H9 (cell line): ENCODE measurements at regions not wholly inside any gene's neighbourhood (a gene's known extent, or its start where the extent isn't known, plus 50 kb on each side); places are given as distances from the start of the nearest gene placed in this dataset.

Experiments used
- DNase-seq: peaks from one replicate; pipeline ENCODE4 v3.0.0-alpha.2; 2017
- H2AFZ ChIP-seq: one replicate; pipeline ENCODE4 v1.6.1; 2013; ENCODE audit warnings: mild to moderate bottlenecking, low read length, control low read depth, moderate library complexity
- H2AK5ac ChIP-seq: 2 replicates; pipeline ENCODE4 v1.6.1; 2013; ENCODE audit warnings: low read length, control low read depth, mixed read lengths; ENCODE audit not compliant: insufficient read length
- H2BK120ac ChIP-seq: one replicate; pipeline ENCODE4 v1.6.1; 2013; ENCODE audit warnings: low read depth, mild to moderate bottlenecking, low read length, control low read depth, inconsistent platforms; ENCODE audit not compliant: poor library complexity, severe bottlenecking
- H2BK12ac ChIP-seq: 2 replicates; pipeline ENCODE4 v1.6.1; 2013; ENCODE audit warnings: low read length, control low read depth, mixed read lengths, low read depth; ENCODE audit not compliant: insufficient read length
- H2BK15ac ChIP-seq: 2 replicates; pipeline ENCODE4 v1.6.1; 2013; ENCODE audit warnings: low read depth, low read length, control low read depth
- H2BK20ac ChIP-seq: one replicate; pipeline ENCODE4 v1.6.1; 2013; ENCODE audit warnings: low read depth, mild to moderate bottlenecking, low read length, control low read depth, inconsistent platforms; ENCODE audit not compliant: poor library complexity, severe bottlenecking
- H2BK5ac ChIP-seq: 2 replicates; pipeline ENCODE4 v1.6.1; 2013; ENCODE audit warnings: low read length, control low read depth, mixed read lengths; ENCODE audit not compliant: insufficient read length
- H3K14ac ChIP-seq: 2 replicates; pipeline ENCODE4 v1.6.1; 2013; ENCODE audit warnings: low read length, control low read depth; ENCODE audit not compliant: insufficient read depth
- H3K18ac ChIP-seq: 2 replicates; pipeline ENCODE4 v1.6.1; 2013; ENCODE audit warnings: low read depth, mild to moderate bottlenecking, mixed read lengths, low read length, control low read depth; ENCODE audit not compliant: insufficient read length
- H3K23ac ChIP-seq: 2 replicates; pipeline ENCODE4 v1.6.1; 2013; ENCODE audit warnings: low read length, control low read depth, mixed read lengths, low read depth; ENCODE audit not compliant: insufficient read length
- H3K23me2 ChIP-seq: 2 replicates; pipeline ENCODE4 v1.6.1; 2013; ENCODE audit warnings: low read depth, mild to moderate bottlenecking, mixed read lengths, low read length, control low read depth; ENCODE audit not compliant: insufficient read length, poor library complexity, severe bottlenecking
- H3K27ac ChIP-seq: 2 replicates; pipeline ENCODE4 v1.5.1; 2013; ENCODE audit warnings: low read length, control low read depth, mixed read lengths, low read depth; ENCODE audit not compliant: insufficient read length
- H3K27me3 ChIP-seq: 2 replicates; pipeline ENCODE4 v1.6.1; 2013; ENCODE audit warnings: low read length, control low read depth, inconsistent platforms; ENCODE audit not compliant: insufficient read depth
- H3K4ac ChIP-seq: 2 replicates; pipeline ENCODE4 v1.6.1; 2013; ENCODE audit warnings: low read depth, mild to moderate bottlenecking, control low read depth, inconsistent platforms, low read length, moderate library complexity
- H3K4me1 ChIP-seq: 2 replicates; pipeline ENCODE4 v1.6.1; 2013; ENCODE audit warnings: low read length, control low read depth, inconsistent platforms; ENCODE audit not compliant: insufficient read depth
- H3K4me2 ChIP-seq: 2 replicates; pipeline ENCODE4 v1.6.1; 2013; ENCODE audit warnings: low read length, control low read depth, mixed read lengths; ENCODE audit not compliant: insufficient read length, insufficient read depth
- H3K56ac ChIP-seq: 2 replicates; pipeline ENCODE4 v1.6.1; 2013; ENCODE audit warnings: low read depth, mild to moderate bottlenecking, mixed read lengths, low read length, control low read depth; ENCODE audit not compliant: insufficient read length
- H3K79me1 ChIP-seq: 2 replicates; pipeline ENCODE4 v1.6.1; 2013; ENCODE audit warnings: low read depth, mild to moderate bottlenecking, moderate library complexity, low read length, control low read depth, inconsistent platforms; ENCODE audit not compliant: insufficient read depth, poor library complexity, severe bottlenecking
- H3K79me2 ChIP-seq: 2 replicates; pipeline ENCODE4 v1.6.1; 2013; ENCODE audit warnings: low read length, control low read depth, inconsistent platforms; ENCODE audit not compliant: insufficient read depth
- H3K9ac ChIP-seq: 2 replicates; pipeline ENCODE4 v1.6.1; 2013; ENCODE audit warnings: low read length, control low read depth, mixed read lengths; ENCODE audit not compliant: insufficient read length; ENCODE audit errors: extremely low read depth
- H3K9me3 ChIP-seq: one replicate; pipeline ENCODE4 v1.6.1; 2013; ENCODE audit warnings: low read depth, low read length, inconsistent platforms; ENCODE audit not compliant: control insufficient read depth
- H3T11ph ChIP-seq: one replicate; pipeline ENCODE4 v1.6.1; 2013; ENCODE audit warnings: mild to moderate bottlenecking, low read length, control low read depth, inconsistent platforms
- H4K20me1 ChIP-seq: one replicate; pipeline ENCODE4 v1.6.1; 2013; ENCODE audit not compliant: control insufficient read depth, insufficient read length, insufficient read depth
- H4K5ac ChIP-seq: 2 replicates; pipeline ENCODE4 v1.6.1; 2013; ENCODE audit warnings: low read depth, mild to moderate bottlenecking, mixed read lengths, low read length, control low read depth; ENCODE audit not compliant: insufficient read length
- H4K8ac ChIP-seq: replicated peaks from 2 replicates; pipeline ENCODE4 v1.6.1; 2013; ENCODE audit warnings: low read length, control low read depth, mixed read lengths, low read depth; ENCODE audit not compliant: insufficient read length
- H4K91ac ChIP-seq: 2 replicates; pipeline ENCODE4 v1.6.1; 2013; ENCODE audit warnings: low read depth, mild to moderate bottlenecking, moderate library complexity, mixed read lengths, low read length, control low read depth; ENCODE audit not compliant: insufficient read length
- H3K27ac Mint-ChIP-seq, 3 experiments: 2 replicates in 2 of 3; 3 replicates in 1 of 3; pipeline ENCODE4 v1.8.0; 2020 to 2021; ENCODE audit warnings: mixed read lengths in 3 of 3, mild to moderate bottlenecking in 1 of 3, moderate library complexity in 1 of 3
- H3K27me3 Mint-ChIP-seq: 2 replicates; pipeline ENCODE4 v1.8.0; 2021; ENCODE audit warnings: low read depth, mild to moderate bottlenecking, moderate library complexity, mixed read lengths
- H3K36me3 Mint-ChIP-seq, 3 experiments: 2 replicates in 2 of 3; 3 replicates in 1 of 3; pipeline ENCODE4 v1.8.0; 2020 to 2021; ENCODE audit warnings: low read depth in 3 of 3, mixed read lengths in 3 of 3; ENCODE audit not compliant: insufficient read depth in 1 of 3
- H3K4me1 Mint-ChIP-seq, 2 experiments: 2 replicates each; pipeline ENCODE4 v1.8.0; 2020; ENCODE audit warnings: mixed read lengths in 2 of 2
- H3K4me3 Mint-ChIP-seq, 2 experiments: 2 replicates in 1 of 2; 3 replicates in 1 of 2; pipeline ENCODE4 v1.8.0; 2020 to 2021; ENCODE audit warnings: mild to moderate bottlenecking in 2 of 2, mixed read lengths in 2 of 2, moderate library complexity in 1 of 2
- H3K9me3 Mint-ChIP-seq, 2 experiments: 2 replicates in 1 of 2; 3 replicates in 1 of 2; pipeline ENCODE4 v1.8.0; 2020; ENCODE audit warnings: mild to moderate bottlenecking in 2 of 2, mixed read lengths in 2 of 2, moderate library complexity in 1 of 2
- WGBS: extraction: QIAGEN DNeasy Blood & Tissue Kit; methylation state at CpG from one replicate; pipeline ENCODE4 v1.1.7; 2013; ENCODE audit warnings: missing lambda C conversion rate, low lambda C conversion rate, mixed read lengths; ENCODE audit not compliant: insufficient read length; ENCODE audit errors: extremely low coverage; 5-methylcytosine and 5-hydroxymethylcytosine counted together
- TF ChIP-seq, protein P1 (sequence below): fragments of 200-600 bp; sonication (generic); conservative IDR thresholded peaks from 3 replicates; pipeline ENCODE4 v1.8.0; 2021; ENCODE audit warnings: antibody characterized with exemption, mild to moderate bottlenecking

- no peak overlapping the region for H3K14ac ChIP-seq
- H3K79me2 ChIP-seq, result no peaks in the 10 kb centered on the region
- no peak overlapping the region for H4K5ac ChIP-seq
- no peak overlapping the region for H3K18ac ChIP-seq
- H3K27me3 Mint-ChIP-seq, result no peaks in the 10 kb centered on the region
- H3K4me1 Mint-ChIP-seq, result peaks cover 0 to 2% of the 10 kb centered on the region in 2 experiments; a peak in 1 of 4 replicates
- H3K4me1 ChIP-seq, result no peaks in the 10 kb centered on the region
- H3K4ac ChIP-seq, result no peak overlapping the region
- no peak overlapping the region for H3K4me2 ChIP-seq
- H3K23ac ChIP-seq, result no peak overlapping the region
- no peaks in the 10 kb centered on the region for H3K23me2 ChIP-seq
- H3T11ph ChIP-seq, result no peak overlapping the region
- no peak overlapping the region for H2BK5ac ChIP-seq
- H3K9ac ChIP-seq, result no peak overlapping the region
- H2AFZ ChIP-seq, result no peak overlapping the region
- no peak overlapping the region for H4K91ac ChIP-seq
- H3K27ac ChIP-seq, result no peak overlapping the region
- WGBS, result no CpG with 5 or more reads among the region's 1 CpG
- no peak overlapping the region for H2BK120ac ChIP-seq
- H3K79me1 ChIP-seq, result no peaks in the 10 kb centered on the region
- no peak overlapping the region for H2BK12ac ChIP-seq
- H4K8ac ChIP-seq, result no peak overlapping the region
- no peaks in the 10 kb centered on the region for H3K9me3 ChIP-seq
- H3K9me3 Mint-ChIP-seq, result no peaks in the 10 kb centered on the region
- no peaks in the 10 kb centered on the region for H4K20me1 ChIP-seq
- H3K56ac ChIP-seq, result no peak overlapping the region
- H3K27me3 ChIP-seq, result no peaks in the 10 kb centered on the region
- no peak overlapping the region for H2BK15ac ChIP-seq
- H2AK5ac ChIP-seq, result no peak overlapping the region
- no peak overlapping the region for H3K27ac Mint-ChIP-seq
- no peak overlapping the region for H2BK20ac ChIP-seq
- DNase-seq, result no peak
- no peak overlapping the region for H3K4me3 Mint-ChIP-seq
- TF ChIP-seq, protein P1, sequence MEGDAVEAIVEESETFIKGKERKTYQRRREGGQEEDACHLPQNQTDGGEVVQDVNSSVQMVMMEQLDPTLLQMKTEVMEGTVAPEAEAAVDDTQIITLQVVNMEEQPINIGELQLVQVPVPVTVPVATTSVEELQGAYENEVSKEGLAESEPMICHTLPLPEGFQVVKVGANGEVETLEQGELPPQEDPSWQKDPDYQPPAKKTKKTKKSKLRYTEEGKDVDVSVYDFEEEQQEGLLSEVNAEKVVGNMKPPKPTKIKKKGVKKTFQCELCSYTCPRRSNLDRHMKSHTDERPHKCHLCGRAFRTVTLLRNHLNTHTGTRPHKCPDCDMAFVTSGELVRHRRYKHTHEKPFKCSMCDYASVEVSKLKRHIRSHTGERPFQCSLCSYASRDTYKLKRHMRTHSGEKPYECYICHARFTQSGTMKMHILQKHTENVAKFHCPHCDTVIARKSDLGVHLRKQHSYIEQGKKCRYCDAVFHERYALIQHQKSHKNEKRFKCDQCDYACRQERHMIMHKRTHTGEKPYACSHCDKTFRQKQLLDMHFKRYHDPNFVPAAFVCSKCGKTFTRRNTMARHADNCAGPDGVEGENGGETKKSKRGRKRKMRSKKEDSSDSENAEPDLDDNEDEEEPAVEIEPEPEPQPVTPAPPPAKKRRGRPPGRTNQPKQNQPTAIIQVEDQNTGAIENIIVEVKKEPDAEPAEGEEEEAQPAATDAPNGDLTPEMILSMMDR, result no peak
- H3K36me3 Mint-ChIP-seq, result no peaks in the 10 kb centered on the region; a peak in 1 of 7 replicates
These were observed 211.4 kb upstream of the EPHA3 start for GRCh38 chr3:88896026-88896425.
